ENCODE measurements at regions not wholly inside any gene's neighbourhood (a gene's known extent, or its start where the extent isn't known, plus 50 kb on each side); places are given as distances from the start of the nearest gene placed in this dataset.

DNA sequence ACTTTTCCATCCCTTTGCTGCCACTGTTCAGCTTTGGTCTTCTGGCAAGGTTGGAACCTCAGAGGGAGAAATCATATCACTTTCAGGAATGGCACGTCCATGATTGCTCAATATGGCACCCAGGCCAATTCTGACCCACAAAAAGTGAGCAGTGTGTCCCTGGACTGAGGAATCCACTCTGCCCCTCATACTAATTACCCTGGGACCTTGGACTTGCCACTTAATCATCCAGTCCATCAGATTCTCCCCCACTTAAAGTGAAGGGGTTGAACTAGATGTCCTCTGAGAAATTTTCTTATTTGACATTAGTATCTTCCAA lies 449.3 kb upstream of the CITED2 start:
- Histone ChIP-seq H3K36me3 (ENCODE audit: control insufficient read depth, insufficient read depth, low read length) (no peaks in the 10 kb centered on the region), H3K27ac (ENCODE audit: low read depth, low read length) (no peak overlapping the region), H3K9me3 (ENCODE audit: control insufficient read depth, insufficient read depth, low read length) (no peaks in the 10 kb centered on the region), H3K27me3 (ENCODE audit: control insufficient read depth, insufficient read depth, low read length) (no peaks in the 10 kb centered on the region), H3K4me1 (ENCODE audit: control insufficient read depth, insufficient read depth, low read length) (no peaks in the 10 kb centered on the region), H3K4me3 (ENCODE audit: low read depth, low read length) (no peak overlapping the region)
- no peak for DNase-seq (ENCODE audit: low read depth in 4 of 6, low spot score in 6 of 6)
- 86% methylated on average over 1 of the region's 1 CpG for WGBS (ENCODE audit: insufficient coverage)

DNA sequence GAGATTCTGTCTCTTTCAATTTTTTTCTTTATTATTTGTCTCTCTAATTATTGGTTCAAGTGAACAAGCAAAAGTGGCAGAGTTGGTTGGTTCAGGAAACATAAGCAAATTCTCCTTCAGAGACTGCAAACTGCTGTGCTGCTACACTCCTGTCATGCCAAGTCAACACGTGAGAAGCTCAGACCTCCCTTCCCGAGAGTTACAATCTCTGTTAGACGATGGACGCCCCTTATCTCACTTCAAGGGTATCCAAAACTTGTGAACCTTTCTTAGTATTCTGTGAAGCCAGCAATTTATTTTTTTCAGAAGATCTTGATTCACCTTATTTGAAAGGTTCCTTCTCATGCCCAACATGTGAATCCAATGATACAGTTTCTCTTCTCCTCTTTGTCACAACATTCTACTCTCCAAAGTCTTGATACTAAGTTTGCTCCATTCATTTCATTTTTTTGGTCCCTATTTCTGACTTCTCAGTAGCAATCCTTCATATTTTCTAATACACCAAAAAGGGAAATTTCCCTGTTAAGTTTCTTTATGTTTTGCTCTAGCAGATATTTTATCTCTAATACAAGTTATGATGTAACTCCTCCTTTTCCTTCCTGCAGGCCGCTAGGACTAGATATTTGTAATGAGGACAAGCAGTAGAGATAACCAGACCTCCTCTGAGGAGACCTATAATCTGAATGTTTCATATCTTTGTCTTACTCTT lies 448.8 kb upstream of the CITED2 start:
- Histone ChIP-seq H3K27me3 (ENCODE audit: control insufficient read depth, insufficient read depth, low read length) (no peaks in the 10 kb centered on the region), H3K27ac (ENCODE audit: low read depth, low read length) (no peak overlapping the region), H3K9me3 (ENCODE audit: control insufficient read depth, insufficient read depth, low read length) (no peaks in the 10 kb centered on the region), H3K4me1 (ENCODE audit: control insufficient read depth, insufficient read depth, low read length) (no peaks in the 10 kb centered on the region), H3K4me3 (ENCODE audit: low read depth, low read length) (no peak overlapping the region), H3K36me3 (ENCODE audit: control insufficient read depth, insufficient read depth, low read length) (no peaks in the 10 kb centered on the region)
- WGBS (ENCODE audit: insufficient coverage) = 86% methylated on average over 4 of the region's 5 CpGs
- no peak for DNase-seq (ENCODE audit: low read depth in 4 of 6, low spot score in 6 of 6)

- Histone ChIP-seq H3K4me1 (ENCODE audit: control insufficient read depth, insufficient read depth, low read length) (no peaks in the 10 kb centered on the region), H3K27me3 (ENCODE audit: control insufficient read depth, insufficient read depth, low read length) (no peaks in the 10 kb centered on the region), H3K4me3 (ENCODE audit: low read depth, low read length) (no peak overlapping the region), H3K9me3 (ENCODE audit: control insufficient read depth, insufficient read depth, low read length) (no peaks in the 10 kb centered on the region), H3K27ac (ENCODE audit: low read depth, low read length) (no peak overlapping the region), H3K36me3 (ENCODE audit: control insufficient read depth, insufficient read depth, low read length) (no peaks in the 10 kb centered on the region)
- WGBS (ENCODE audit: insufficient coverage) = no CpG with 5 or more reads among the region's 2 CpGs
- DNase-seq (ENCODE audit: low read depth in 4 of 6, low spot score in 6 of 6) = no peak
Observed at GRCh38 chr6:139821676-139822223, 447.3 kb upstream of the CITED2 start.

DNA sequence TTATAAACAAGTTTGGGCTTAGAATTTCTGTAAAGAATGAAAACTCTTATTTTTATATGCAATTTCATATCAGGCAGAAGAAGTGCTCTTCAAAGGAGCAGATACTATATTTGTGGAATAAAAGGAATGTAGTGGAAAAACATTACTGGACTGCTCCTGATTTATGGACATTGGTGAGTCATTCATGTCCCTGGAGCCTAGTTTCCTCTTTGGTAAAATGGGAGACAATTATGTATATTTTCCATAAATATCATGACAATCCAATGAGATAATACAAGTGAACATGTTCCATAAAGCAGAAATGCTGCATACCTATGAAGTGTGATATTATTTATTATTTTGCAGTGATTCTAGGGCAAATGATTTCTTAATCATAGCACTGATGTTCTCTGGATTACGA lies 445.8 kb upstream of the CITED2 start:
- 100% methylated on average over 1 of the region's 1 CpG for WGBS (ENCODE audit: insufficient coverage)
- Histone ChIP-seq H3K27me3 (ENCODE audit: control insufficient read depth, insufficient read depth, low read length) (no peaks in the 10 kb centered on the region), H3K9me3 (ENCODE audit: control insufficient read depth, insufficient read depth, low read length) (no peaks in the 10 kb centered on the region), H3K4me3 (ENCODE audit: low read depth, low read length) (no peak overlapping the region), H3K27ac (ENCODE audit: low read depth, low read length) (no peak overlapping the region), H3K4me1 (ENCODE audit: control insufficient read depth, insufficient read depth, low read length) (no peaks in the 10 kb centered on the region), H3K36me3 (ENCODE audit: control insufficient read depth, insufficient read depth, low read length) (no peaks in the 10 kb centered on the region)
- no peak for DNase-seq (ENCODE audit: low read depth in 4 of 6, low spot score in 6 of 6)

DNA sequence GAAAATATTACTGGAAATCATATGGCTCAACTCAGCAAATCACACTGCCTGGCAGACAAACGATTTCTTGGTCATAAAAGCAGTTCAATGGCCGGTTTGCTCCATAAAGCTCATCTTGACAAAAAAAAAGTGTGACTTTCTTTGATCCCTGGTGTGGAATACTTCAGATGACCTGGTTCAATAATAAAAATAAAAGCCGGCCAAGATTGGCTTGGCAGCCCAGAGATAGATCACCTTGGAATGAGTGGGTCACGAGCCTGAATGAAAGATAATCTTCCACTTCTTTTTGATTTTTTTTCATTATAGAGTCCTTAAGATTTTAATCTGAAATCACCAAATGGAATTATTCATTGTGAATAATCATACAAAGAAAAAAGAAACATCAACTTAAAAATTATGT lies 445.3 kb upstream of the CITED2 start:
- Histone ChIP-seq H3K36me3 (ENCODE audit: control insufficient read depth, insufficient read depth, low read length) (no peaks in the 10 kb centered on the region), H3K27me3 (ENCODE audit: control insufficient read depth, insufficient read depth, low read length) (no peaks in the 10 kb centered on the region), H3K9me3 (ENCODE audit: control insufficient read depth, insufficient read depth, low read length) (no peaks in the 10 kb centered on the region), H3K27ac (ENCODE audit: low read depth, low read length) (no peak overlapping the region), H3K4me3 (ENCODE audit: low read depth, low read length) (no peak overlapping the region), H3K4me1 (ENCODE audit: control insufficient read depth, insufficient read depth, low read length) (no peaks in the 10 kb centered on the region)
- WGBS (ENCODE audit: insufficient coverage) = 72% methylated on average over 2 of the region's 4 CpGs
- no peak for DNase-seq (ENCODE audit: low read depth in 4 of 6, low spot score in 6 of 6)

- Histone ChIP-seq H3K4me3 (ENCODE audit: low read depth, low read length) (no peak overlapping the region), H3K27ac (ENCODE audit: low read depth, low read length) (no peak overlapping the region), H3K9me3 (ENCODE audit: control insufficient read depth, insufficient read depth, low read length) (no peaks in the 10 kb centered on the region), H3K4me1 (ENCODE audit: control insufficient read depth, insufficient read depth, low read length) (no peaks in the 10 kb centered on the region), H3K27me3 (ENCODE audit: control insufficient read depth, insufficient read depth, low read length) (no peaks in the 10 kb centered on the region), H3K36me3 (ENCODE audit: control insufficient read depth, insufficient read depth, low read length) (no peaks in the 10 kb centered on the region)
- DNase-seq (ENCODE audit: low read depth in 4 of 6, low spot score in 6 of 6) = no peak
- no CpG with 5 or more reads among the region's 3 CpGs for WGBS (ENCODE audit: insufficient coverage)
Observed at GRCh38 chr6:139812939-139813338, 438.5 kb upstream of the CITED2 start.

- H3K27me3 ChIP-seq (ENCODE audit: control insufficient read depth, insufficient read depth, low read length) = no peaks in the 10 kb centered on the region
- 92% methylated on average over 2 of the region's 2 CpGs for WGBS (ENCODE audit: insufficient coverage)
- no peaks in the 10 kb centered on the region for H3K36me3 ChIP-seq (ENCODE audit: control insufficient read depth, insufficient read depth, low read length)
- no peaks in the 10 kb centered on the region for H3K4me1 ChIP-seq (ENCODE audit: control insufficient read depth, insufficient read depth, low read length)
- no peaks in the 10 kb centered on the region for H3K9me3 ChIP-seq (ENCODE audit: control insufficient read depth, insufficient read depth, low read length)
- H3K4me3 ChIP-seq (ENCODE audit: low read depth, low read length) = no peak overlapping the region
- no peak overlapping the region for H3K27ac ChIP-seq (ENCODE audit: low read depth, low read length)
- no peak for DNase-seq (ENCODE audit: low read depth in 4 of 6, low spot score in 6 of 6)
Observed at GRCh38 chr6:139801571-139802321, 427.3 kb upstream of the CITED2 start.

GRCh38 chr6:139800837-139801236 lies 426.4 kb upstream of the CITED2 start:
- no peak for DNase-seq (ENCODE audit: low read depth in 4 of 6, low spot score in 6 of 6)
- Histone ChIP-seq H3K27ac (ENCODE audit: low read depth, low read length) (no peak overlapping the region), H3K27me3 (ENCODE audit: control insufficient read depth, insufficient read depth, low read length) (no peaks in the 10 kb centered on the region), H3K4me3 (ENCODE audit: low read depth, low read length) (no peak overlapping the region), H3K36me3 (ENCODE audit: control insufficient read depth, insufficient read depth, low read length) (no peaks in the 10 kb centered on the region), H3K9me3 (ENCODE audit: control insufficient read depth, insufficient read depth, low read length) (no peaks in the 10 kb centered on the region), H3K4me1 (ENCODE audit: control insufficient read depth, insufficient read depth, low read length) (no peaks in the 10 kb centered on the region)
- no CpG with 5 or more reads among the region's 1 CpG for WGBS (ENCODE audit: insufficient coverage)

DNA sequence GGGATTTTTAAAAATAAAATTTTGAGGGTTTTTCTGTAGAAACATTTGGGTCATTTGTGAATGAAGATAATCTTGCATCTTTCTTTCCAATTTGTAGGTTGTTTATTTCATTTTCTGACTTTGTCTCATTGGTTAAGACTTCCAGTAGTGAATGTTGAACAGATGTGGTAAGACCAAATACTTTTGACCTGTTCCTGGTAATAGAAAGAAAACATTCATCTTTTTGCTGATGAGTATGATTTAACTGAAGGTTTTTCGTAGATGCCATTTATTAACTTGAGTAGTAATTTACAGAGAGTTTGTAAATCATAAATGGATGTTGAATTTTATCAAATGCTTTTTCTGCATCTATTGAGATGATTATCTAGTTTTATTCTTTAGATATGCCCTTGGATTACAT lies 416.1 kb upstream of the CITED2 start:
- DNase-seq (ENCODE audit: low read depth in 4 of 6, low spot score in 6 of 6) = no peak

GRCh38 chr6:139784222-139784769 lies 409.8 kb upstream of the CITED2 start:
- DNase-seq (ENCODE audit: low read depth in 4 of 6, low spot score in 6 of 6) = no peak
- Histone ChIP-seq H3K27me3 (ENCODE audit: control insufficient read depth, insufficient read depth, low read length) (no peaks in the 10 kb centered on the region), H3K4me3 (ENCODE audit: low read depth, low read length) (no peak overlapping the region), H3K4me1 (ENCODE audit: control insufficient read depth, insufficient read depth, low read length) (no peaks in the 10 kb centered on the region), H3K36me3 (ENCODE audit: control insufficient read depth, insufficient read depth, low read length) (no peaks in the 10 kb centered on the region), H3K9me3 (ENCODE audit: control insufficient read depth, insufficient read depth, low read length) (peaks cover 8% of the 10 kb centered on the region), H3K27ac (ENCODE audit: low read depth, low read length) (no peak overlapping the region)
- no CpG with 5 or more reads among the region's 2 CpGs for WGBS (ENCODE audit: insufficient coverage)

More for the DNA sequence above, 416.1 kb upstream of the CITED2 start:
- Histone ChIP-seq H3K36me3 (ENCODE audit: control insufficient read depth, insufficient read depth, low read length) (no peaks in the 10 kb centered on the region), H3K9me3 (ENCODE audit: control insufficient read depth, insufficient read depth, low read length) (no peaks in the 10 kb centered on the region), H3K4me3 (ENCODE audit: low read depth, low read length) (no peak overlapping the region), H3K4me1 (ENCODE audit: control insufficient read depth, insufficient read depth, low read length) (no peaks in the 10 kb centered on the region), H3K27me3 (ENCODE audit: control insufficient read depth, insufficient read depth, low read length) (no peaks in the 10 kb centered on the region), H3K27ac (ENCODE audit: low read depth, low read length) (no peak overlapping the region)
- no CpG with 5 or more reads among the region's 1 CpG for WGBS (ENCODE audit: insufficient coverage)
